Pancreas (tissue), 10 donors: ENCODE measurements at regions not wholly inside any gene's neighbourhood (a gene's known extent, or its start where the extent isn't known, plus 50 kb on each side); places are given as distances from the start of the nearest gene placed in this dataset.
A peak's percentile ranks its signal among the peaks of the same experiment; 100 is the strongest.
"Not testable (repeated sequence)": the region's sequence is repeated elsewhere in the genome, so short reads cannot be mapped to it uniquely, and the experiment has no call there.

ENCODE experiments used
- ATAC-seq, 4 donors: fragments of 200-7000 bp; cut with Tn5 transposase; one replicate each; pipeline versions ENCODE4 v1.8.0 to v1.9.1; 2020; ENCODE audit warnings: mild to moderate bottlenecking in 4 of 4, moderate library complexity in 4 of 4
- DNase-seq, 6 donors: peaks; one replicate each; pipeline ENCODE4 v3.0.0-alpha.2; 2020
- FAIRE-seq: peaks from 2 replicates; lab custom pipeline; 2012; peaks lifted over from hg19 to GRCh38; lab: Jason Lieb, UNC
- H3K27ac ChIP-seq, 4 donors: fragments of 200-600 bp; sonication (generic); 1 replicate in 3 of 4; 2 replicates in 1 of 4; pipeline versions ENCODE4 v1.5.0 to v1.8.0; 2020
- H3K27me3 ChIP-seq, 4 donors: fragments of 200-600 bp; one replicate each; pipeline ENCODE4 v1.8.0; 2021
- H3K36me3 ChIP-seq, 3 donors: fragments of 200-600 bp; sonication (generic) in 1 of 3; one replicate each; pipeline versions ENCODE4 v1.5.0 to v1.8.0; 2020 to 2021
- H3K4me1 ChIP-seq, 3 donors: fragments of 200-600 bp; one replicate each; pipeline ENCODE4 v1.8.0; 2021
- H3K4me3 ChIP-seq, 4 donors: fragments of 200-600 bp; sonication (generic) in 2 of 4; one replicate each; pipeline versions ENCODE4 v1.5.0 to v1.8.0; 2020 to 2021
- H3K9me3 ChIP-seq, 4 donors: fragments of 200-600 bp; one replicate each; pipeline ENCODE4 v1.8.0; 2021
- CTCF ChIP-seq, 4 donors: fragments of 200-600 bp; sonication (generic) in 3 of 4; IDR thresholded peaks; one replicate each; pipeline versions ENCODE4 v1.5.0 to v1.8.0; 2021; ENCODE audit warnings: antibody characterized with exemption in 4 of 4
- WGBS, 2 donors: extraction: QIAGEN DNeasy Blood & Tissue Kit; methylation state at CpG; one replicate each; pipeline ENCODE4 v1.1.7; 2013; 5-methylcytosine and 5-hydroxymethylcytosine counted together
- intact Hi-C, 3 donors: fragments of 100-400 bp; cut with DNase I; formaldehyde crosslinking; loops; one replicate each; pipeline versions ENCODE4 v1.11.1 to v1.14.2; 2022
- donor health status: healthy with polysubstance abuse.
- donor health status: DM: no; HTN: no; CAD: no; lungs with moderate emphysema.
- donor health status: DM: no; HTN: no; CAD: no.
- donor health status: control.
- donor health status: control.
- donor health status: Bipolar disorder and iron deficiency.
- donor health status: DM: yes; HTN: yes; CAD: no.
- donor health status: DM: no; HTN: no; CAD: no.
- donor health status: DM: no; HTN: no; CAD: no.
- donor health status: DM: yes; HTN: yes; CAD: no.

GRCh38 chr4:59748433-59748832 lies 1451.7 kb upstream of the ADGRL3 start:
- no peaks in the 10 kb centered on the region for H3K27me3 ChIP-seq
- H3K4me3 ChIP-seq = no peak overlapping the region
- DNase-seq (no peak), FAIRE-seq (no peak), ATAC-seq (no peak)
- 86 to 90% methylated on average over 1 of the region's 1 CpG for WGBS, 2 donors
- no peaks in the 10 kb centered on the region for H3K4me1 ChIP-seq
- intact Hi-C loops = no loop called here
- H3K27ac ChIP-seq = no peak overlapping the region
- H3K36me3 ChIP-seq = no peaks in the 10 kb centered on the region
- no peak for TF ChIP-seq CTCF (IDR thresholded peaks at IDR 0.05)
- no peaks in the 10 kb centered on the region for H3K9me3 ChIP-seq

- DNase-seq = peak in 3 of 6 donors; percentile 5 to 27 (median 20)
- Histone ChIP-seq H3K9me3 (no peaks in the 10 kb centered on the region), H3K27me3 (no peaks in the 10 kb centered on the region), H3K4me3 (no peak overlapping the region), H3K27ac (no peak overlapping the region), H3K4me1 (no peaks in the 10 kb centered on the region), H3K36me3 (no peaks in the 10 kb centered on the region)
- intact Hi-C loops = no loop called here
- TF ChIP-seq CTCF (IDR thresholded peaks at IDR 0.05) = no peak
- ATAC-seq = no peak
- FAIRE-seq = no peak
- WGBS, 2 donors = 77 to 87% methylated on average over 9 of the region's 9 CpGs
Observed at GRCh38 chr4:59759082-59759825, 1440.9 kb upstream of the ADGRL3 start.

- Histone ChIP-seq H3K27me3 (no peaks in the 10 kb centered on the region), H3K9me3 (no peaks in the 10 kb centered on the region), H3K4me1 (no peaks in the 10 kb centered on the region), H3K4me3 (no peak overlapping the region), H3K36me3 (no peaks in the 10 kb centered on the region), H3K27ac (no peak overlapping the region)
- no peak for TF ChIP-seq CTCF (IDR thresholded peaks at IDR 0.05)
- no peak for ATAC-seq
- no peak for DNase-seq
- no peak for FAIRE-seq
- intact Hi-C loops = no loop called here
- WGBS, 2 donors = 69 to 86% methylated on average over 4 of the region's 4 CpGs
Observed at GRCh38 chr4:59762344-59762743, 1437.8 kb upstream of the ADGRL3 start.

- TF ChIP-seq CTCF (IDR thresholded peaks at IDR 0.05) = no peak
- Histone ChIP-seq H3K36me3 (no peaks in the 10 kb centered on the region), H3K27me3 (peaks cover 0 to 6% (median 0%) of the 10 kb centered on the region in 4 donors), H3K4me3 (no peak overlapping the region), H3K27ac (no peak overlapping the region), H3K9me3 (no peaks in the 10 kb centered on the region), H3K4me1 (no peaks in the 10 kb centered on the region)
- FAIRE-seq = no peak
- no peak for DNase-seq
- no peak for ATAC-seq
- intact Hi-C loops = no loop called here
Observed at GRCh38 chr4:59770601-59771264, 1429.4 kb upstream of the ADGRL3 start.

GRCh38 chr4:59772641-59773139 lies 1427.4 kb upstream of the ADGRL3 start:
- Histone ChIP-seq H3K27ac (no peak overlapping the region), H3K9me3 (no peaks in the 10 kb centered on the region), H3K27me3 (peaks cover 0 to 6% (median 0%) of the 10 kb centered on the region in 4 donors), H3K4me3 (no peak overlapping the region), H3K36me3 (no peaks in the 10 kb centered on the region), H3K4me1 (no peaks in the 10 kb centered on the region)
- DNase-seq (no peak), ATAC-seq (no peak), FAIRE-seq (no peak)
- intact Hi-C loops = no loop called here
- TF ChIP-seq CTCF (IDR thresholded peaks at IDR 0.05) = no peak
- WGBS, 2 donors = 54 to 66% methylated on average over 1 of the region's 1 CpG

GRCh38 chr4:59780271-59780670 lies 1419.9 kb upstream of the ADGRL3 start:
- intact Hi-C loops, DNase-seq, ATAC-seq, FAIRE-seq, H3K27me3 ChIP-seq, H3K36me3 ChIP-seq, H3K27ac ChIP-seq, H3K4me1 ChIP-seq, H3K9me3 ChIP-seq, H3K4me3 ChIP-seq: not testable (repeated sequence)
- WGBS, 2 donors = 56 to 70% methylated on average over 3 of the region's 3 CpGs
